Muscle layer of colon (tissue), 2 donors: ENCODE measurements at regions not wholly inside any gene's neighbourhood (a gene's known extent, or its start where the extent isn't known, plus 50 kb on each side); places are given as distances from the start of the nearest gene placed in this dataset.
"Not testable (repeated sequence)": the region's sequence is repeated elsewhere in the genome, so short reads cannot be mapped to it uniquely, and the experiment has no call there.

ENCODE experiments used
- H3K27ac ChIP-seq: one replicate; pipeline ENCODE4 v1.7.0; 2013; ENCODE audit warnings: low read depth, mild to moderate bottlenecking, low read length, moderate library complexity
- H3K27me3 ChIP-seq, 2 donors: one replicate each; pipeline ENCODE4 v1.7.0; 2013; ENCODE audit warnings: low read length in 2 of 2, mild to moderate bottlenecking in 2 of 2; ENCODE audit not compliant: insufficient read depth in 2 of 2, control insufficient read depth in 1 of 2
- H3K36me3 ChIP-seq: one replicate; pipeline ENCODE4 v1.7.0; 2013; ENCODE audit warnings: mild to moderate bottlenecking, low read length; ENCODE audit not compliant: insufficient read depth
- H3K4me1 ChIP-seq: one replicate; pipeline ENCODE4 v1.7.0; 2013; ENCODE audit warnings: mild to moderate bottlenecking, low read length; ENCODE audit not compliant: insufficient read depth
- H3K4me3 ChIP-seq, 2 donors: one replicate each; pipeline ENCODE4 v1.7.0; 2013; ENCODE audit warnings: low read length in 2 of 2, low read depth in 1 of 2, mild to moderate bottlenecking in 1 of 2, moderate library complexity in 1 of 2
- H3K9ac ChIP-seq: one replicate; pipeline ENCODE4 v1.7.0; 2013; ENCODE audit warnings: low read length
- H3K9me3 ChIP-seq: one replicate; pipeline ENCODE4 v1.7.0; 2013; ENCODE audit warnings: mild to moderate bottlenecking, low read length
- donor health status: abdominal sarcoma.
- donor health status: Adenocarcinoma of cecum.

DNA sequence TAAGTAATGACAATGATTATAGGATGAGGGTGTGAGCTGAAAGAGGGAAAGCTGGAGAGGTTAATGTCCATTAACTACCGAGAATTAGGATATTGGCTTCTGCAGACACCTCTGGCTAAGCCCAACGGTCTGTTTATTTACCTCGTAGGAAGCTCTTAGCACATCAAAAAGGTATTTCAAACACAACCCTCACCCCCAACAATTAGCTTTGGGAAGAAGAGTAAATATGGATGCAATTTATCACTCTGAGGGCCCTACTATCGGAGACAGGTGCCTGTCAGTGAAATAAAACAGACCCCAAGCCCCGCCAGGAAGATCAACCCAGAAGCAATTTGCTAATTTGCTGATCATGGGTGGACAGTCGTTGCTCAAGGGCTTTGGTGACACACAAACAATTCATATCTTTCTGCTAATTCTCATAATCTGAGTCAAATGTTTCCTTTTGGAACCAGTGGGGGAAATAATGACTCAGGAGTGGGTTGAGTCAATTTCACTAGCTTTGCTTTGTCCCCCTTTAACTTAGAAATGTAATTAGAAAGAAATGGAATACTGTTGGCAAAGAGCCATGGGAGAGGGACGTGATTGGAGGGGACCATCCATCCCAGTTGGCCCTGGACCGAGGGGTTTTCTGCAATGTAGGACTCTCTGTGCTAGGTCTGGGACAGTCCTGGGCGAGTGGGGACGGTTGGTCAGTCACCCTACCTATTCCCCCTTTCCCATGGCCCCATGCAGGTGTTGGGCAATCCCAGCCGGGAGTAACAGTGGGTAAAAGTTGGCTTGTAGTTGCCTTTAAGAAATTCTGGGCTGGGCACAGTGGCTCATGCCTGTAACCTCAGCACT is 99.1 kb upstream of the MED13L start:
- Histone ChIP-seq H3K36me3 (no peaks in the 10 kb centered on the region), H3K4me3 (no peak overlapping the region), H3K27ac (no peak overlapping the region), H3K27me3 (no peaks in the 10 kb centered on the region), H3K9ac (no peak overlapping the region), H3K4me1 (no peaks in the 10 kb centered on the region), H3K9me3 (no peaks in the 10 kb centered on the region)

DNA sequence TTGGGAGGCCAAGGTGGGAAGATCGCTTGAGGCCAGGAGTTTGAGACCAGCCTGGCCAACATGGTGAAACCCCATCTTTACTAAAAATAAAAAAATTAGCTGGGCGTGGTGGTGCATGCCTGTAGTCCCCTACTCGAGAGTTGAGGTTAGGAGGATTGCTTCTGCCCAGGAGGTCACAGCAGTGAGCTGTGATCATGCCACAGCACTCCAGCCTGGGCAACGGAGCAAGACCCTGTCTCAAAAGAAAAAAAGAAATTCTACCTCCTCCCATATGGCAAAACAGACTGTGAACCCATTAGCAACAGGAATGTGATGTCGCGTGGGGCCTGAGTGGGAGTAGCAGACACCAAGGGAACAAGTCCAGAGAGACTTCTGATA is 99.7 kb upstream of the MED13L start:
- not testable (repeated sequence) for H3K27ac ChIP-seq, H3K27me3 ChIP-seq

DNA sequence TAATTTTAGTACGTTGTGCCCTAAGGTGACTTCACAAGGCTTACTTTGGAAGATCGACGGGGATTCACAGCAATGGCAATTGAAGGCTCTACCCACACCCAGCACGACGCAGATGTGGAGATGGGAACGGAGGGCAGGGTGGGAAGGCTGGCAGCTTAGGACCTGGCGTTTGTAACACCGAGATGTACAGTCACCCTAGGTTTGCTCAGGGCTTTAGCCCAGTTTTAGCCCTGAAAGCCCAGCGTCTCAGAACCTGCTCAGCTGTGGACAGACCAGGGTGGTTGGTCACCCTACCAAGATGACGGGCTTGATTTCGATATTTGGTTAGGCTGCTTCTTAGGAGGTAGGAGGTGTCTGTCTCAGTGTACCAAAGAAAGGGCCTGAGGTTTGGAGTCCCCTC is 100.5 kb upstream of the MED13L start:
- Histone ChIP-seq H3K9ac (no peak overlapping the region), H3K36me3 (no peaks in the 10 kb centered on the region), H3K27ac (no peak overlapping the region), H3K27me3 (no peaks in the 10 kb centered on the region), H3K4me1 (peaks cover 7% of the 10 kb centered on the region), H3K9me3 (no peaks in the 10 kb centered on the region), H3K4me3 (no peak overlapping the region)

More for the DNA sequence above, 99.7 kb upstream of the MED13L start:
- not testable (repeated sequence) for H3K4me1 ChIP-seq, H3K36me3 ChIP-seq, H3K9ac ChIP-seq, H3K4me3 ChIP-seq, H3K9me3 ChIP-seq

DNA sequence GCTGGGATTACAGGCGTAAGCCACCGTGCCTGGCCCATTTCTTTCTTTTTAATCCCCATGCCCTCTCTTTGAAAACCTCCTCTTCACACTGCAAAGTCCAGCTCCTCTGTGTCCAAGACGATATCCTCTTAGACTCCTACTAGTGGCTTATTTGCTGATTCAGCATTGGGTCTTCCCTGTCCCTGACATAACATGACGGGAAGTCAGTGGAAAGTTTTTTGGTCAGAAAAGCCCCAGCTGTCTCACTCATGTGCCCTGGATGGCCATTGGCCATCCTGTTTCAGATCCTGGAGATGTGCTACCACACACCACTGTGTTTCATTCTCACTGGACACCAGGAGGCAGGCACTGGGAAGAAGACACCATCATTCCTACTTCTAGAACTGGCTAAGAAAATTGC is 102.6 kb upstream of the MED13L start:
- Histone ChIP-seq H3K4me3 (no peak overlapping the region), H3K9me3 (no peaks in the 10 kb centered on the region), H3K36me3 (no peaks in the 10 kb centered on the region), H3K9ac (no peak overlapping the region), H3K27me3 (no peaks in the 10 kb centered on the region), H3K4me1 (peaks cover 12% of the 10 kb centered on the region), H3K27ac (no peak overlapping the region)

DNA sequence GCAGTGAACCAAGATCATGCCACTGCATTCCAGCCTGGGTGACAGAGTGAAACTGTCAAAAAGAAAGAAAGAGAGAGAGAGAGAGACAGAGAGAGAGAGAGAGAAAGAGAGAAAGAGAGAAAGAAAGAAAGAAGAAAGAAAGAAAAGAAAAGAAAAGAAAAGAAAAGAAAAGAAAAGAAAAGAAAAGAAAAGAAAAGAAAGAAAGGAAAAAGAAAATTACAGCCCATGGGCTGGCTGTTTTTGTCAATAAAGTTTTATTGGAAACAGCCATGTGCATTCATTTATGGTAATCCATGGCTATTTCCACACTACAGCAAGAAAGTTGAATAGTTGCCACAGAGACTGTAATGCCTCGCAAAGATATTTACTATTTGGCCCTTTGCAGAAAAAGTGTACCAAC is 103.2 kb upstream of the MED13L start:
- H3K4me3 ChIP-seq, H3K9me3 ChIP-seq, H3K27ac ChIP-seq, H3K9ac ChIP-seq, H3K27me3 ChIP-seq, H3K36me3 ChIP-seq: not testable (repeated sequence)
- H3K4me1 ChIP-seq: peaks cover 12% of the 10 kb centered on the region

DNA sequence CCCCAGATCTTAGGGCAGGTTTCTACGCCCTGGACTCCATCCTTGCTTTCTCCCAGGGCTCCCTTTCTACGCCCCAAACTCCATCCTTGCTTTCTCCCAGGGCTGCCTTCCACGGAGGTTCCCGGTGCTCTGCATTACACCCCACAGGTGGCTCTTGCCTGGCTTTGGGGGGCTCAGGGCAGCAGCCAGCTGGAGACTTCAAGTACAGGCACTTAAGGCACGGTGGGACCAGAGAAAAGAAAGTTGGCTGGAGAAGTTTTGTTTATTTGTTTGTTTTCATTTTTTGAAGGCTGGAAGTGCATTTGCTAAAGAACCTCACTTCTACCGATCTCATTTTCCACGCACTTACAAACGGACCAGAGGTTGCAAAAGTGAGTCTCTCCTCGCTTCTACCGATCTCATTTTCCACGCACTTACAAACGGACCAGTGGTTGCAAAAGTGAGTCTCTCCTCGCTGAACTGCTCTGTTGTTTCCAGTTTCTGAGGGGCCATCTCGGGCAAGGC is 103.8 kb upstream of the MED13L start:
- H3K27ac ChIP-seq: no peak overlapping the region
- H3K4me3 ChIP-seq: no peak overlapping the region
- peaks cover 12% of the 10 kb centered on the region for H3K4me1 ChIP-seq
- no peak overlapping the region for H3K9ac ChIP-seq
- no peaks in the 10 kb centered on the region for H3K9me3 ChIP-seq
- H3K27me3 ChIP-seq: no peaks in the 10 kb centered on the region
- H3K36me3 ChIP-seq: no peaks in the 10 kb centered on the region

DNA sequence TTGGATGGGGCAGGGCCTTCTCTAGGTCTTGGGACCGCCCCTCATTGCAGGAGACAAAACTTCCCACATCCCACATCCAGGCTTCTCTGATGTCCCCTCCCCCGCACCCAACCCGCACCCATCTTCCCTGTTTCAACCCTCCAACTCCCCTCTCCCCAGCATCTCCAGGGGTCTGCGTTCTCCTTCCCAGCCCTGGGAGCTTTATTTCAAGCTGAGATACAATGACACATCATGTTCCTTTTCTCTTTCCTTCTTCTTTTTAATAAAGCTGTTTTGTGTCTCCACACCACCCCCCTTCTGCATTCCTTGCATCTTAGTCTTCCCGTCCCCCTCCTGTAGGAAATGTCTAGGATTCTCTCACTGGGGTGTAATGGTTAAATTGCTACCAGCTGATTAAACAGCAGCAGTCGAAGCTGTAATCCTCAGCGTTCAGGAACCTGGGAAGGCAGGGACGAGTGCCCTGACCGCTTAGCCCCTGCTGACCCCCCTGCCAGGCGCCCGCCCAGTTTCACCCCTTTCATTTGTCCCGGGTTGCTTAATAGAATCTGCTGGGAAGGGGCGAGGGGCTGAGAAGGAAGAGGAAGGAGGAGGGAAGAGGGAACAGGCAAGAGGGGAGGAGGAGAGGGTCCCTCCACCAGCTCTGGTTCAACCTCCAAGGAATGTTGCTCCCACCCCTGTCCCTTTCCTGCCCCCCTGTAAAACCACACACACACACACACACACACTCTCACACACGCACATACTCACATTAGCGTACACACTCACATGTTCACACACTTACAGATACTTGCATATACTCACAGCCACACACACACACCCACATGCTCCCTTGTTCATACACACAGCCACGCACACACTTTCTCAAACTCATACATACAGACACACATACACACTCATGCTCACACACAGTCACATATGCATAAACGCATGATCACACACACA is 104.5 kb upstream of the MED13L start:
- Histone ChIP-seq H3K9me3 (no peaks in the 10 kb centered on the region), H3K4me1 (peaks cover 12% of the 10 kb centered on the region), H3K27me3 (no peaks in the 10 kb centered on the region), H3K9ac (no peak overlapping the region), H3K4me3 (no peak overlapping the region), H3K27ac (no peak overlapping the region), H3K36me3 (no peaks in the 10 kb centered on the region)

DNA sequence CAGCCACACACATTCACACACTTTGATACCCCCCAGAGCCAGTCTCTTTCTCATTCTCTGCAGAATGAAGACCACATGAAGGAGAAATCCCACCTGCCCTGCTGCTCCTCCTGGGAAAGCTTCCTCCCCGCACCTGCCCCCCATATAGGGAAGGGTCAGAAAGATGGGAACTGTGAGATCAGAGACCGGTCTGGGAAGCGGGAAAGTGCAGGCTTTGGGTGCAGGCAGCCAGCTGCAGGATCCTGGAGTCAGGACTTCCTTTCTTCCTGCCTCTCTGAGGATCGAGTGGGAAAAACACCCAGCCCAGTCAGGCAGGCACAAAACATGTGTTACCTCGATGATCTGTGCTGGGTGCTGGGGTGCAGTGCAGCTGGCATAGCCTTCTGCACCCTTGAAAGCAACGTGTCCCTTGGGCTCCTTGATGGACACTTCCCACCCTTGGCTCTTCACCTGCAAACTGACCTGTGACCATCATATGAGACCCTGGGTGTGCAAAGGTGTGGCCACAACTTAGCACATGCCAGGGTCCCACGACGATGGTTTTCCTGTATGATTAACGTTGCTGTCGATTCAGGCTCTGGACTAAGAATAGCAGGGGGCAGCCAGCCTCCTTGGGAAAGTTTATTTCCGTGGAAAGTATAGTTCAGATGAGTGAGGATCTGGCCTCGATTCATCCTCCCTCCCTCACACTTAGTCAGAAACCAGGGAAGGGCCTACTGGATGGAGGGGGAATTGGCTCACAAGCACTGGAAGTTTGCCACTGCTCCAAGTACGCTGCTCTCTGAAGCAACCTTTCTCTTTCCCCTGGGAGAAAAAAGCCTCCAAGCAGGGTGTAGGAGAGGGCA is 105.4 kb upstream of the MED13L start:
- no peaks in the 10 kb centered on the region for H3K36me3 ChIP-seq
- no peak overlapping the region for H3K9ac ChIP-seq
- no peaks in the 10 kb centered on the region for H3K9me3 ChIP-seq
- H3K4me1 ChIP-seq: peaks cover 12% of the 10 kb centered on the region
- no peak overlapping the region for H3K27ac ChIP-seq
- H3K4me3 ChIP-seq: no peak overlapping the region
- H3K27me3 ChIP-seq: no peaks in the 10 kb centered on the region

DNA sequence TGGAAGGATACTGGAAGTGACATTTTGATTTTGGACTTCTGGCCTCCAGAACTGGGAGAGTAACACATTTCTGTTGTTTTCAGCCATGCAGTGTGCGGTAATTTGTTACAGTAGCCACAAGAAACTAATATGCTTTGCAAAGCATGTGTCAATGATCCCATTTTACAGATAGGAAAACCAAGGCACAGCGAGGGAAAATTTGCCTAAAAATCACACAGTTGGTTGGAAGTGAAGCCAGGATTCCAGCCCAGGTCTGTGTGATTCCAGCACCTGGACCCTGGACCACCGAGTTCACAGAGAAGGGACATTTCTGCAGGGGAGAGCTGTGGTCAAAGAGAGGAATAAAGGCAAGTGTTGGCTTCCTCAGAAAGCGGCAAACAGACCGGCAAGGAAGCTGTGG is 106.7 kb upstream of the MED13L start:
- H3K36me3 ChIP-seq: no peaks in the 10 kb centered on the region
- H3K4me1 ChIP-seq: peaks cover 12% of the 10 kb centered on the region
- H3K4me3 ChIP-seq: no peak overlapping the region
- H3K27me3 ChIP-seq: no peaks in the 10 kb centered on the region
- H3K9me3 ChIP-seq: no peaks in the 10 kb centered on the region
- no peak overlapping the region for H3K9ac ChIP-seq
- no peak overlapping the region for H3K27ac ChIP-seq

DNA sequence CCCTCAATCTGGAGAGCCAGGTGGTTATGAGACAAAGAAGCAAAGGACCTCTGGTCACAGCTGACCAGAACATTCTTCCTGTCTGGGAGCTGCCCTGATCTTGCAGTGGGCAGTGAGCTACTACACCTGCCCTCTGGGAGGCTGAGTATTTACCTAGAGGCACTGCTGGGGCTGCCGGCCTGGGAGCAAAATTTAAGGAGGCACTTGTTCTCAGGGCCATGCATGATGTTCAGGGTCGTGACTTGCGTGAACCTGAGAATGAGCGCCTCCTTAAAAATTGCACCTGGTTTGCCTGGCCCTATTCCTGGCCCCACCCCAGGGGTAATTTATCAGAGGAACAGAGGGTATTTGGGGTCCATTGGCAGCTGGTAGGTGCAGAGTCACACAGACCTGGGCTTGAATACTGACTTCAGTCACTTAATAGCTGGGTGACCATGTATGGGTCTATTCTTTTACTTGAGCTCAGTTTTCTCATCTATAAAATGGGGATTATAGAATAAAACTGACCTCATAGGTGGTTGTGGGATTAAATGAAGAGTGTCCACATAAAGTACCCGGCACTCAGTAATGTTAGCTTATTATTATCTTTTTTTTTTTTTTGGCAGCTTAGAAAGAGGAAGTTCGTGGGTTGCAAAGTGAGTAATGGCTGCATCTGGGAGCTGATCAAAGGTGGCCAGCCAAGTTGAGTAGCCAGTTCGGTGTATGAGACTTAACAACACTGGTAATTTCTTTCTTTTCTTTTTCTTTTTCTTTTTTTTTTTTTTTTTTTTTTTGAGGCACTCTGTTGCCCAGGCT is 107.4 kb upstream of the MED13L start:
- H3K36me3 ChIP-seq: no peaks in the 10 kb centered on the region
- H3K9ac ChIP-seq: no peak overlapping the region
- H3K4me3 ChIP-seq: no peak overlapping the region
- H3K27me3 ChIP-seq: no peaks in the 10 kb centered on the region
- H3K9me3 ChIP-seq: no peaks in the 10 kb centered on the region
- H3K4me1 ChIP-seq: peaks cover 12% of the 10 kb centered on the region
- H3K27ac ChIP-seq: no peak overlapping the region
